Panc1 (cell line): ENCODE measurements at regions not wholly inside any gene's neighbourhood (a gene's known extent, or its start where the extent isn't known, plus 50 kb on each side); places are given as distances from the start of the nearest gene placed in this dataset.

ENCODE experiments used
- ATAC-seq: fragments of 200-7000 bp; cut with Tn5 transposase; 2 replicates; pipeline ENCODE4 v1.9.1; 2020; ENCODE audit warnings: mild to moderate bottlenecking, moderate library complexity
- BruUV-seq: library from RNA; stranded (reverse); fragments of 400-500 nt; replicated peaks from 2 replicates; lab custom pipeline; 2021; lab: Mats Ljungman, UMichigan
- CTCF ChIA-PET: fragments of 300-600 bp; sonication (Branson Sonifier 250); formaldehyde crosslinking; loops from one replicate; lab custom pipeline; 2022; ENCODE audit warnings: antibody characterized with exemption; lab: Charles Lee
- POLR2A ChIA-PET: fragments of 300-600 bp; sonication (Branson Sonifier 250); formaldehyde crosslinking; loops from one replicate; lab custom pipeline; 2022; ENCODE audit warnings: antibody characterized with exemption; lab: Charles Lee
- DNase-seq: peaks from one replicate; pipeline ENCODE4 v3.0.0-alpha.2; 2010; ENCODE audit warnings: low read depth, low spot score
- H3K27ac ChIP-seq: 2 replicates; pipeline ENCODE4 v1.5.1; 2011; ENCODE audit warnings: mild to moderate bottlenecking, low read length, inconsistent platforms
- H3K27me3 ChIP-seq: fragments of 200-500 bp; sonication (Bioruptor generic); 2 replicates; pipeline ENCODE4 v1.6.0; 2014; ENCODE audit warnings: low read length, inconsistent platforms; ENCODE audit not compliant: control insufficient read depth, insufficient read depth
- H3K36me3 ChIP-seq: fragments of 200-500 bp; sonication (Bioruptor generic); 2 replicates; pipeline ENCODE4 v1.5.1; 2014; ENCODE audit warnings: inconsistent platforms, mild to moderate bottlenecking, low read length, moderate library complexity; ENCODE audit not compliant: control insufficient read depth, insufficient read depth
- H3K4me1 ChIP-seq: 2 replicates; pipeline ENCODE4 v1.5.1; 2011; ENCODE audit warnings: inconsistent platforms, mild to moderate bottlenecking, low read length, moderate library complexity; ENCODE audit not compliant: control insufficient read depth, insufficient read depth
- H3K4me3 ChIP-seq, 2 experiments: 2 replicates each; pipeline ENCODE4 v1.5.1; 2011 to 2012; ENCODE audit warnings: low read depth in 2 of 2, low read length in 2 of 2, mild to moderate bottlenecking in 2 of 2, inconsistent platforms in 1 of 2, moderate library complexity in 1 of 2
- H3K9me3 ChIP-seq: fragments of 200-500 bp; sonication (Bioruptor generic); 2 replicates; pipeline ENCODE4 v1.5.1; 2014; ENCODE audit warnings: low read depth, mild to moderate bottlenecking, inconsistent platforms, low read length, moderate library complexity; ENCODE audit not compliant: control insufficient read depth, insufficient read depth
- POLR2AphosphoS5 ChIP-seq: IDR thresholded peaks from 2 replicates; pipeline ENCODE4 v1.6.1; 2012; ENCODE audit warnings: mild to moderate bottlenecking, low read depth, low read length, moderate library complexity
- SIN3A ChIP-seq: IDR thresholded peaks from 2 replicates; pipeline ENCODE4 v1.6.1; 2012; ENCODE audit warnings: low read depth, mild to moderate bottlenecking, low read length, moderate library complexity, borderline replicate concordance; ENCODE audit not compliant: insufficient read depth
- TCF7L2 ChIP-seq: IDR thresholded peaks from 2 replicates; pipeline ENCODE4 v1.6.1; 2011; ENCODE audit warnings: mild to moderate bottlenecking, low read depth, low read length, inconsistent platforms
- in situ Hi-C: cut with HindIII; loops from 2 replicates; pipeline ENCODE4 v1.10.0; 2016; ENCODE audit warnings: low sequenced_read_pairs, low pct_unique_long_range_greater_than_20kb
- intact Hi-C: fragments of 100-400 bp; cut with micrococcal nuclease; formaldehyde crosslinking; loops from one replicate; pipeline ENCODE4 v1.10.0; 2022; ENCODE audit not compliant: unreplicated experiment
- TF ChIP-seq, protein P1 (sequence below): fragments of 450-650 bp; IDR thresholded peaks from 2 replicates; pipeline ENCODE4 v1.5.1; 2017; ENCODE audit warnings: mild to moderate bottlenecking
- TF ChIP-seq, protein P2 (sequence below), 2 experiments: IDR thresholded peaks; 2 replicates each; pipeline ENCODE4 v1.6.1; 2011 to 2012; ENCODE audit warnings: low read depth in 2 of 2, control low read depth in 1 of 2, low read length in 1 of 2, mild to moderate bottlenecking in 1 of 2, moderate library complexity in 1 of 2; ENCODE audit not compliant: insufficient read depth in 1 of 2

GRCh38 chr6:91761621-91762020 is 1174.7 kb upstream of the MAP3K7 start:
- intact Hi-C loops = no loop called here
- no peak for TF ChIP-seq SIN3A
- TF ChIP-seq, protein P1, sequence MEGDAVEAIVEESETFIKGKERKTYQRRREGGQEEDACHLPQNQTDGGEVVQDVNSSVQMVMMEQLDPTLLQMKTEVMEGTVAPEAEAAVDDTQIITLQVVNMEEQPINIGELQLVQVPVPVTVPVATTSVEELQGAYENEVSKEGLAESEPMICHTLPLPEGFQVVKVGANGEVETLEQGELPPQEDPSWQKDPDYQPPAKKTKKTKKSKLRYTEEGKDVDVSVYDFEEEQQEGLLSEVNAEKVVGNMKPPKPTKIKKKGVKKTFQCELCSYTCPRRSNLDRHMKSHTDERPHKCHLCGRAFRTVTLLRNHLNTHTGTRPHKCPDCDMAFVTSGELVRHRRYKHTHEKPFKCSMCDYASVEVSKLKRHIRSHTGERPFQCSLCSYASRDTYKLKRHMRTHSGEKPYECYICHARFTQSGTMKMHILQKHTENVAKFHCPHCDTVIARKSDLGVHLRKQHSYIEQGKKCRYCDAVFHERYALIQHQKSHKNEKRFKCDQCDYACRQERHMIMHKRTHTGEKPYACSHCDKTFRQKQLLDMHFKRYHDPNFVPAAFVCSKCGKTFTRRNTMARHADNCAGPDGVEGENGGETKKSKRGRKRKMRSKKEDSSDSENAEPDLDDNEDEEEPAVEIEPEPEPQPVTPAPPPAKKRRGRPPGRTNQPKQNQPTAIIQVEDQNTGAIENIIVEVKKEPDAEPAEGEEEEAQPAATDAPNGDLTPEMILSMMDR = no peak
- TF ChIP-seq TCF7L2 = no peak
- TF ChIP-seq, protein P2, sequence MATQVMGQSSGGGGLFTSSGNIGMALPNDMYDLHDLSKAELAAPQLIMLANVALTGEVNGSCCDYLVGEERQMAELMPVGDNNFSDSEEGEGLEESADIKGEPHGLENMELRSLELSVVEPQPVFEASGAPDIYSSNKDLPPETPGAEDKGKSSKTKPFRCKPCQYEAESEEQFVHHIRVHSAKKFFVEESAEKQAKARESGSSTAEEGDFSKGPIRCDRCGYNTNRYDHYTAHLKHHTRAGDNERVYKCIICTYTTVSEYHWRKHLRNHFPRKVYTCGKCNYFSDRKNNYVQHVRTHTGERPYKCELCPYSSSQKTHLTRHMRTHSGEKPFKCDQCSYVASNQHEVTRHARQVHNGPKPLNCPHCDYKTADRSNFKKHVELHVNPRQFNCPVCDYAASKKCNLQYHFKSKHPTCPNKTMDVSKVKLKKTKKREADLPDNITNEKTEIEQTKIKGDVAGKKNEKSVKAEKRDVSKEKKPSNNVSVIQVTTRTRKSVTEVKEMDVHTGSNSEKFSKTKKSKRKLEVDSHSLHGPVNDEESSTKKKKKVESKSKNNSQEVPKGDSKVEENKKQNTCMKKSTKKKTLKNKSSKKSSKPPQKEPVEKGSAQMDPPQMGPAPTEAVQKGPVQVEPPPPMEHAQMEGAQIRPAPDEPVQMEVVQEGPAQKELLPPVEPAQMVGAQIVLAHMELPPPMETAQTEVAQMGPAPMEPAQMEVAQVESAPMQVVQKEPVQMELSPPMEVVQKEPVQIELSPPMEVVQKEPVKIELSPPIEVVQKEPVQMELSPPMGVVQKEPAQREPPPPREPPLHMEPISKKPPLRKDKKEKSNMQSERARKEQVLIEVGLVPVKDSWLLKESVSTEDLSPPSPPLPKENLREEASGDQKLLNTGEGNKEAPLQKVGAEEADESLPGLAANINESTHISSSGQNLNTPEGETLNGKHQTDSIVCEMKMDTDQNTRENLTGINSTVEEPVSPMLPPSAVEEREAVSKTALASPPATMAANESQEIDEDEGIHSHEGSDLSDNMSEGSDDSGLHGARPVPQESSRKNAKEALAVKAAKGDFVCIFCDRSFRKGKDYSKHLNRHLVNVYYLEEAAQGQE (IDR thresholded peaks at IDR 0.05; ENCODE audit: insufficient read depth in 1 of 2, low read depth in 2 of 2, low read length in 1 of 2) = no peak
- TF ChIP-seq POLR2AphosphoS5 = no peak
- Histone ChIP-seq H3K4me1 (no peaks in the 10 kb centered on the region), H3K27ac (no peak overlapping the region), H3K9me3 (no peaks in the 10 kb centered on the region), H3K27me3 (no peaks in the 10 kb centered on the region), H3K4me3 (no peak overlapping the region), H3K36me3 (no peaks in the 10 kb centered on the region)
- ChIA-PET CTCF (no interaction called here), POLR2A (no interaction called here)
- no TSS peak for BruUV-seq
- ATAC-seq (no peak), DNase-seq (no peak)
- in situ Hi-C loops = no loop called here

DNA sequence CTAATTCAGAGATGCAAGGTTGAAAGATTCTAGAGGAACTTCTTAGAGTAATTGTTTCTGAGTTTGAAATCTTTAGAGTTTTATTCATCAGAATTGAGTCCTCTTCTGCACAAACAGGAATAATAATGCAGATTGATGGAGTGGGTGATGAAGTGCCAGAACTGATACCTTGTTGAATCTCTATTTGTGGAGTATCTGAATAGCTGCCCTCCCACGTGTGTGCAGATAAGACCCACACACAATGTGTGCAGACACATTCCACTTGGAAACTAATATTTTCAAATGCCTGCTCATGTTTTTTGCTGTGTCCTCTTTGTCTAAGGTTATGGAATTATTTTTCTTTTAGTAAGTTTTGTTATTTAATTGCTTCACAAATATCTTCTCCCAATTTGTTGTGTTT is 1167.8 kb upstream of the MAP3K7 start:
- TF ChIP-seq, protein P1 = no peak
- no peak for TF ChIP-seq TCF7L2
- TF ChIP-seq SIN3A = no peak
- TF ChIP-seq, protein P2 (IDR thresholded peaks at IDR 0.05; ENCODE audit: insufficient read depth in 1 of 2, low read depth in 2 of 2, low read length in 1 of 2) = no peak
- TF ChIP-seq POLR2AphosphoS5 = no peak
- H3K36me3 ChIP-seq = no peaks in the 10 kb centered on the region
- intact Hi-C loops = no loop called here
- H3K9me3 ChIP-seq = no peaks in the 10 kb centered on the region
- no TSS peak for BruUV-seq
- POLR2A ChIA-PET = no interaction called here
- H3K27ac ChIP-seq = no peak overlapping the region
- no peak for DNase-seq
- H3K4me1 ChIP-seq = no peaks in the 10 kb centered on the region
- CTCF ChIA-PET = no interaction called here
- no peaks in the 10 kb centered on the region for H3K27me3 ChIP-seq
- in situ Hi-C loops = no loop called here
- no peak overlapping the region for H3K4me3 ChIP-seq
- no peak for ATAC-seq
